ENCODE measurements at regions not wholly inside any gene's neighbourhood (a gene's known extent, or its start where the extent isn't known, plus 50 kb on each side); places are given as distances from the start of the nearest gene placed in this dataset.
A peak's percentile ranks its signal among the peaks of the same experiment; 100 is the strongest.

DNA sequence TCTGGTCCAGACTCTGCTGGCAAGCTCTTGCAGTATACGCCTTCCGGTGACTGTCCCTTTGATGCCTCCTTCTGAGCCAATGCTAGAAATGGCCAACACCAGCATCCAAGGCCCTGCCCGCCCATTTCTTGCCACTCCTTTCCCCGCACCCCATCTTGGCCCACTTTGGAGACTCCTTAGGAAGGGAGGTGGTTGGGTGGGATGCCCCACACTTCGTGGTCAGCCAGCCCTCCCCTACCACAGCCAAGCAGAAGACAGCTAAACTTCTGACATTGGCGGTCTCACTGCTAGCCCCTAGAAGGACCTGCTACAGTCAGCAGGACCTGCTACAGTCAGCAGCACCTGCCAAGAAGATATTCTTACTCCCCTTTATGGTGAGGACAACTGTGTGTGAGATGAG lies 73.5 kb upstream of the CLDN14 start:
- no peak for DNase-seq
- in situ Hi-C loops (cut with MboI; ENCODE audit: low pct_unique_long_range_greater_than_20kb, low sequenced_read_pairs) = no loop called here

DNA sequence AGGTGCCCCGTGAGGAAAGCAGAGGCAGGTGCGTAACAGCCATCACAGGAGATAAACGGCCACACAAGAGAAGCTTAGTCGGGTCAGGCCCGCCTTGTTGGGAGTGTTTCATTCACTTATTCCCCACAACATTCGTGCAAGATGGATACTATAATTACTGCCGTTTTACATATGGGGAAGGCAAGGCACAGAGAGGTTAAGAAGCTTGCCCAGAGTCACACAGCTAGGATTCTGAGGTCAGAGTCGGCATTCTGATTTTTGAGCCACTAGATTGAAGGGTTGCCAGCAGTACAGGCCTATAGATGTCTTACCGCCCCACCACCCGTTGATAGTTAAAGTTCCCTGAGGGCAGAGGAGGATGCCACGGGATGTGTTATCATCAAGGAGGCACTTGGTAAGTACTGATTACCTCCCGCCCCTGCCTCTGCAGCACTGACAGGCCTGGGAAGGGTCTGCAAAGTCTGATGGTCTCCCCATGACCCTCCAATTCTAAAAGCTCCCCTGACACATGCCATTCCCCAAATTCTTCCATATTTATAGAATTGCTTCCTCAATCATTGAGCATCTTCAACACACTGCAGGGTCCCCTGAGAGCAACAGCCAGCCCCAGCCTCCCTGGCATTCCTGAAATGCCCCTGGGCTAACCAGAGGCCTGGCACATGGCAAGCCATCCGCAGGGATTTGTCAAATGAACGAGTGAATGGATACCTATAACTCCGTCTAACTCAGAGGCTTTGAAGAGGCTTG lies 74.7 kb upstream of the CLDN14 start:
- in situ Hi-C loops (cut with MboI; ENCODE audit: low pct_unique_long_range_greater_than_20kb, low sequenced_read_pairs) = no loop called here
- no peak for DNase-seq

DNA sequence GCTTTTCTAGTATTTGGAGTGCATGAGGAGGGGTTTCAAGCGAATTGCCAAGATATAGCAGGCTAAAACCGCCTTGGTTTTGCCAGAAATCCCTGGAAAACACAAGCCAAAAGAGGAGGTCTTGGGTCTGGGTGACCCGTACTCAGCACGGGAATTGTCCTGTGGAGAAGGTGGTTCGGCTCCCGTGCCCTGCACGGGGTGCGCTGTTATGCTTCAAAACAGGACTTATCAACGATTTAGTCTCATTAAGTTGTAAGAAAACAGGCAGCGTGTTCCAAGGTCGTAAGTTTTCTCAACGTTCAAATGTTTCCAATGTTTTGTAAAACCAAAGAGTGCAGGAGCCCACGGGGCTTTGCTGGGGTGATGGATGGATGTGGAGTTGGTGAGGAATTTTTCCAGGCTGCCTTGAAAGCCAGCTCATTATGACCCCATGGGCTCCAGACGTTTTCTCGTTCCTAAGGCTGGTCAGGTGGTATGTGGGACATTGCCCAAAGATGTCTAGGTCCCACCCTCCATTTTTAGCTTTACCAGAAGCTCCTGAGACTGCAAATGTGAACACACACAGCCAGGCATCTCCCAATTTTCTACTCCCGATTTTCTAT lies 75.4 kb upstream of the CLDN14 start:
- DNase-seq = no peak
- in situ Hi-C loops (cut with MboI; ENCODE audit: low pct_unique_long_range_greater_than_20kb, low sequenced_read_pairs) = no loop called here

DNA sequence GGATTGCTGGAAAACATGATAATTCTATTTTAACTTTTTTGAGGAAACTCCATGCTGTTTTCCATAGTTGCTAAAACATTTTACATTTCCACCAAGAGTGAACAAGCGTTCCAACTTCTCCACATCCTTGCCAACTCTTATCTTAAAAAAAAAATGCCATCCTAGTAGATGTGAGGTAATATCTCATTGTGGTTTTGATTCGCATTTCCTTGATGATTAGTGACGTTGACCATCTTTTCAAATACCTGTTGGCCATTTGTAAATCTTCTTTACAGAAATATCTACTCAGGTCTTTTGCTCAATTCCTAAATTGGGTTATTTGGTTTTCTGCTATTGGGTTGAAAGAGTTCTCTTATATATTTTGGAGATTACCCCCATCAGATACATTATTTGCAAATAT lies 77.4 kb upstream of the CLDN14 start:
- no peak for DNase-seq
- in situ Hi-C loops (cut with MboI; ENCODE audit: low pct_unique_long_range_greater_than_20kb, low sequenced_read_pairs) = no loop called here

DNA sequence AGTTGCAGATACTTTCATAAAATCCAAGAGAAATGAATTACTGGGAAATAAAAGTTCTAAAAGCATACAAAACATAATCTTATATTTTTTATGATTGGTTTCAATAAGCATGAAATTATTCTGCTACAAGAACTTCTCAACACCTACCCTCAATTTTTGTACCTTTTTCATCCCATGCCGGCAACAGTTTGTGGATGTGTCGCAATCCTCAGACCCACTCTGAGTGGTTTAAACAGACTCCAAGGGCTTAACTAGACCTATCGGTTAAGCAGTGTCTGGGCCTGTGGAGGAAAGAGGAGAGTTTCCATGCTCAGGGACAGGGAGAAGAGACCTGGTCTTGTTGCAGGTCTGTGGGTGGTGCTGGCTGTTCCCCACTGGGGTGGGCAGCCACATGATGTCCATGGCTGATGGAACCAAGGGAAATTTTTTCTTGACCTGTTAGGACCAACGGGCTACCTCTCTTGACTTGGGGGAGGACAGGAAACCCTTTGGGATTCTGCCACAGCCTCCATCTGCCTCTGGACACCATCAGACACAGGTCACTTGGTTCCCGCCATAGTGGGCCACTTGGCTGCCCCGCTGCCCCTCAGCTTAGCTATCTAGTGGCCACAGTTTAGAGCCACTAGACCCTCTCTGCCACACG lies 81.1 kb upstream of the CLDN14 start:
- in situ Hi-C loops (cut with MboI; ENCODE audit: low pct_unique_long_range_greater_than_20kb, low sequenced_read_pairs) = no loop called here
- no peak for DNase-seq

DNA sequence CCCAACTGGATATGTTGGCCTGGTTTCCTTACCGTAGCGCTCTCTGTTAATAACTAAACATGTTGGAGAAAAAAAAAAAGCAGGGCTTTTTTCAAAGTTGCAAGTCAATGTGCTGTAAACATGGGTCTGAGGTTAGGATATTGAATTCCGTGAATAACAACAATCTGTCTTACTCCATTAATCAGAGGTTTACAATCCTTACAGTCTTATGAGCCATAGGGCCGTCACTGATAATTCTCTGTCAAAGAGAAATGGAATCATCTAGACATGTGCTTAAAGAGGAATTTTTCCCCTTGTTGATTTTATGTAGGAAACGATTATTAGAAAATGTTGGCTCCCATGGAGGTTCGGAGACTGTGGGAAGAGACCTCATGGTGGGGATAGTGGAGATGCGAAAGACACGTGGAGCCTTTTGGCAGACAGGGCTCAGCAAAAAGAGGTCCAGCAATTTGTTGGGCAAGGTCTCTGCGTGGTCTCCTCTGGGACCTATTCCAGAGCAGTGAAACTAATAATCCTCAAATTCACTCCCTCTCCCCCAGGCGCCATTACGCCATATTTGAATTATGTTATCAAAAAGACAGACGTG lies 83.5 kb upstream of the CLDN14 start:
- in situ Hi-C loops (cut with MboI; ENCODE audit: low pct_unique_long_range_greater_than_20kb, low sequenced_read_pairs) = no loop called here
- no peak for DNase-seq

DNA sequence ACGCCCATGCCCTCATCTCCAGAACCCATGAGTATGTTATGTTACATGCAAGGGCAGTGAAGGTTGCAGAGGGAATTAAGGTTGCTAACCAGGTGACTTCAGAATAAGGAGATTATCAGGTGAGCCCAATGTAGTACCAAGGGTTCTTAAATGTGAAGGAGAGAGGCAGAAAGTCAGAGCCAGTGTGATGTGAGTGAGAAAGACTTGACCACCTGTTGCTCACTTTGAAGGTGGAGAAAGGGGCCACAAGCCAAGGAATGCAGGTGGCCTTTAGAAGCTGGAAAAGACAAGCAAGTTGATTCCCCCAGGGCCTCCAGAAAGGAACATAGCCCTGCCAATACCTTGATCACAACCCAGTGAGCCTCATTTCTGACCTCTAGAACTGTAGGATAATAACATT lies 84.7 kb upstream of the CLDN14 start:
- in situ Hi-C loops (cut with MboI; ENCODE audit: low pct_unique_long_range_greater_than_20kb, low sequenced_read_pairs) = no loop called here
- no peak for DNase-seq

DNA sequence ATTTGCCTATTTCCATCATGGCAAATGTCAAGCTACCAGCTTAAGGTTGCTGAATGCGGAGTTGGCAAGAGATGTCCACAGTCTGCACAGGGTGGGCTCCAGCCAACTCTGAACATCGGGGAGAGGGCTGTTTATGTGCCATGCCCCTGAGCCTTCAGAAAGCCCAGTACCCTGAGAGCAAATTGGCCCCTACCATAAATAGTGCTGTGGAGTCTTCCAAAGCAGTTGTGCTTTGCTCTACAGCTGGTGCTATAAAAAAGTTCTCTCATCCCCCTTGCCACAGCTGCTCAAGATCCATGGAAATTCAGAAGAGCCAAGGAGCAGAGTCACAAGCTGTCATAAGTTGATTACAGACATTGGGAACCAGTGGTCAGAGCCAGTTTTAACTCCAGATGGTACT lies 85.6 kb upstream of the CLDN14 start:
- in situ Hi-C loops (cut with MboI; ENCODE audit: low pct_unique_long_range_greater_than_20kb, low sequenced_read_pairs) = no loop called here
- no peak for DNase-seq

DNA sequence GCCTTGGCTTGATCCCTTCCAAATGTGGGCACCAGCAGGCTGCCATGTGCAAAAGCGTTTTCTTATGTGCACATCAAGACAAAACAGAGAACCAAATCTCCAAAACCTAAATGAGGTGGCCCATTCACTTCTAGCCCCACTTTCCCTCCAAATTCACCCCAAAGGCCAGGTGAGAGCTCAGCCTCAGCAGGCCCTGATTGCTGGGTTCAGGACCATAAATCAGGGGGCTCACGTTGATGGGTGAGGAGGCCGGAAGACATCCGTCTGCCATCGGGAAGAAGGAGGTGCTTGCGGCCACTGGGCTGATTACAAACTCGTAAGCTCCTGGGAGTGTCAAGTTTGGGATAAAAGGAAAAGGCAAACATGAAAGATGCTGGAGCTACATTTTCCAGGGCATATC lies 86.7 kb upstream of the CLDN14 start:
- no peak for DNase-seq
- in situ Hi-C loops (cut with MboI; ENCODE audit: low pct_unique_long_range_greater_than_20kb, low sequenced_read_pairs) = no loop called here

DNA sequence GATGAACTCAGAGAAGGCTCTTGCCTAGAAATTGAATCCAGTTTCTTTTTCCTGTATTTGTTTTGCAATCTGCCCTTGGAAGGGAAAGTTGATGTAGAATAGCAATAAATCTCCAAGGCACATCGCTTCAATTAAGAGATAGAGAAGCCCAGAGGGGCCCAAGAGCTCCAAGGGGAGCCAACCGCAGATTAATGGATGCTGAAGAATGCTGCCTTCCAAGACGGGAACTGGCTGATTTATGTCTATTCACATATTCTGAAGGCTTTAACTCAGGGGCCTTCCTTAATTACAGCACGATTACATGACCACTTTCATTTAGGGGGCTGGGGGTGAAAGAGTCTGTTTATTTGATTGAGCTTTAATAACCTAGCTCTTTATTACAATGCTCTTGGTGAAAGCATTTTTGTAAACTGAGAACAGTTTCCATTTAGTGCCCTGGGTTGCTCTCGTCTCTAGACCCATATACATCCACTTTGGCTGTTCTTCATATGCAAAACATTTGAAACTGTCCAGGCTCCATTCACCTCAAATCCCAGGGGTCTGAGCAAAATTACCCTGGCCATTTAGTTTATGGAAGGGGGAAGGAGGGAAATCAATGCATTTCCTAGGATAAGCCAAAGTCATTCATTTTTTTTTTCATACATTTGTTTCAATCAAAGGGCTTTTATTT lies 87.4 kb upstream of the CLDN14 start:
- DNase-seq = no peak

DNA sequence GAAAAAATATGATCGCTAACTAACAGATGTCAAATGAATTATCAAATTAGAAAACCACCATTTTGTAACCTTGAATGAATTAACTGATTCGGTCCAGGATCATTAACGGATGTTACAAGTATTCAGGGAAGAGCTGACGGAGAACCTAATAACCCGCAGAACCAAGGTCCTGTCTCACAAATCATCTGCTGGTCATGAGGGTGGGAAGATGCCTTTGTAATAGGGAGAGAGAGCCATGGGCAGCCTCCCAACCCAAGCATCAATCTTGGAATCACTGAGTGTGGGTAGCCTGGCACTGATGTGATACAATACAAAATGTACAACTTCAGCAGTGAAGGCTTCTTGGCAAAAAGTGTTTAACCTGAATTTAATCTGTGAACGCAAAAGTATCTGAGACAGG lies 89.6 kb upstream of the CLDN14 start:
- no peak for DNase-seq
- in situ Hi-C loops (cut with MboI; ENCODE audit: low pct_unique_long_range_greater_than_20kb, low sequenced_read_pairs) = no loop called here

More for the DNA sequence above, 87.4 kb upstream of the CLDN14 start:
- in situ Hi-C loops (cut with MboI; ENCODE audit: low pct_unique_long_range_greater_than_20kb, low sequenced_read_pairs) = no loop called here

DNA sequence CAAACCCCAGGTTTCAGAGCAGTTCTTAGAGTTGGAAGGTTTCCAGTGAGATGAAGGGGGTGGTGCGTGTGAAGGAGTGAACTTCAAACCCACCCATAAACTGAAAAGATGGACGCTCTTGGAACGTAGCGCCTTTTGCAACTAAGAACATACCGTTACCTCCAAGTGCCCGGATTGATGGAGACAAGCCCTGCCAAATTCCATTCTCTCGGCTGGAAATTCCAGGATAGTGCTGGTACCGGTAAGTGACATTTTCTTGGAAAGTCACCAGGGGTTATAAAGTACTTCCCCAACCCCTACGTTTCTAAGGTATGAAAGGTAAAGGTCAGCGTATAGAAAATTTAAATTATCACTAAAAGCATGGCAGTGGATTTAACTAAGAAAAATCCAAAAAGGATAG lies 91.6 kb upstream of the CLDN14 start:
- in situ Hi-C loops (cut with MboI; ENCODE audit: low pct_unique_long_range_greater_than_20kb, low sequenced_read_pairs) = no loop called here
- no peak for DNase-seq

DNA sequence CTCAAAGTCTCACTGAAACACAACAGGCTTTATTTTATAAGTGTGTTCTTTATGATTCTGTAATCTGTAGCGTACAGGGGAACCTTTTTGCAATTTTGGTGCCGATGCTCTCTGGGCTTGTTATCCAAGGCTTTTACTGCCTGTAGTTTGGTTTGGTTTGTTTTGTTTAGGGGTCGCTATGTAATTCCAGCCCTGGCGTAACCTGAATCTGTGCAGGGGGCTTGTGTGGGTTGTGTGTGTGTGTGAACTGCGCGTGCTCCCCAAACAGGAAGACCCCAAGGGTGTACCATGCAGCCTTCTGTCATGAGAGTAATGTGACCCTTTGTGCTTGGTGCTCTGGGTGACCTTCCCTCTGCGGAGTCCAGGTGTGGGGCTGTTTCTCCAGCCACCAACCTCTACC lies 92.1 kb upstream of the CLDN14 start:
- in situ Hi-C loops (cut with MboI; ENCODE audit: low pct_unique_long_range_greater_than_20kb, low sequenced_read_pairs) = no loop called here
- no peak for DNase-seq

DNA sequence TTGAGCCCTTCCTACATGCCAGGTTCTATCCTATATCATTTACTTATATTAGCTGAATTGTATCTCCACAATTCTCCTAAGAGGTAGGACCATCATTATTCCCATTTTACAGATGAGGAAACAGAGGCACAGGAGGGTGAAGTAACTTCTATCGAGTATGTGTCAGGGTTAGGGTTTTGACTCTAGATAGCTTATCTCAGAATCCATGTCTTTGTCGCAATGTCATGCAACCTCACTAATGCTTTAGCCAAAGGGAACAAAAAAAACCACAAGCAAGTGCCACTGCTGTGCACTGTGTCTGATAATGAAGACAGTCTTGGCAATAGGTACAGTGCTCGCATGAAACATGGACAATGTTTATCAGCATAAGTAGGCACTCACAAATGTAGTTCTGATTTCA lies 95.4 kb upstream of the CLDN14 start:
- peak; percentile 16 for DNase-seq
- in situ Hi-C loops (cut with MboI; ENCODE audit: low pct_unique_long_range_greater_than_20kb, low sequenced_read_pairs) = no loop called here

DNA sequence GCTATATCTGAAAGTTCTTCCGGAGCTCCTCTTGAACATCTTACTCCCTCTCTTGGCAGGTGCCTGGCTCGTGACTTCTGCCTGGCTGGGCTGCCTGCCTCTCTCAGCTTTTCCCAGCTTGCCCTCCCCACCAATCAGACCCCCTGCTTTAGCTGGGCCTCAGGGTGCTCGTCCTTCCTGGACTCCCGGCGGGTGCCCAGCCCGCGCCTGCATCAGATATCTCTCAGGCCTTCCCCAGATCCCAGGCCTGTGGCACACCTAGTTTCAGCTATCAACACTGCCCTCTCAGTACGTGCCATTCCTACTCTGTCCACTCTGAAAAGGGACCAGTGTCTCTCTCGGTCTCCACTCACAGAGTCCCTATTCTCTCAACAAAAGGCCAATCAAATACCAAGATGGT lies 96.5 kb upstream of the CLDN14 start:
- DNase-seq = no peak
- in situ Hi-C loops (cut with MboI; ENCODE audit: low pct_unique_long_range_greater_than_20kb, low sequenced_read_pairs) = no loop called here

DNA sequence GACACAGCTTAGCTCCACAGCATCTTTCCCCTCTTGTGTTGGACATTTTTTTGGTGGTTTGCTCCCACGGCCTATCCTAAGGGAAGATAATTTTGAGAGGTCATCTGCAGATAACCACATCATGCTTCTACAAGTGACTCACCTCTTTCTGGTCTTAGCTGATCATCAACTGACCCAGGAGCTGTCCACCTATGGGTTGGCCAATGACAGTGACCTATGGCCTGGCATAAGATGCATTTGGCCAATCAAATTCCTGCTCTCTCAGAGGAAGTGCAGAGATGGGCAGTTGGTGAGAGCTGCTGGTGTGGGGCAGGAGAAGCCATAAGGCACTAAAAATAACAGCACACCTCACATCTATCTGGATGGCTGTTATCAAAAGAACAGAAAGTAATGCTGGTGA lies 100.0 kb upstream of the CLDN14 start:
- no peak for DNase-seq
- in situ Hi-C loops (cut with MboI; ENCODE audit: low pct_unique_long_range_greater_than_20kb, low sequenced_read_pairs) = no loop called here

DNA sequence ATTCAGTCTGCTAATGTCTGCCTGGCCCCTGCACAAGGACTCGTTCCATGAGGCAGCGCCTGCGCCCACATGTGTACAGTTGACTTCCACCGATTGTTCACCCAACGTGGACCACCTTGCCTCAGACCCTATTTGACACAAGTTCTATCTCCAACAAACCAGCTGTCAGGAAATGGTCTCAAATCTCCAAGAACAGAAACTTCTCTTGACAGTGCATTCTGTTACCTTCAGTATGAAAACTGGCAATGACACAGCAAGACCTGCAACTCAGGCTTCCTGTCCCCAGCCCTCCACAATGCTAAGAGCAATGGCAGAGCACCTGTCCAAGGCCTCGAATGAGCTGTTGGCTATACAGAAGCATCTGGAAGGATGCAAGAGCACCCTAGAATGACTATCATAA lies 102.3 kb upstream of the CLDN14 start:
- in situ Hi-C loops (cut with MboI; ENCODE audit: low pct_unique_long_range_greater_than_20kb, low sequenced_read_pairs) = no loop called here
- DNase-seq = no peak

DNA sequence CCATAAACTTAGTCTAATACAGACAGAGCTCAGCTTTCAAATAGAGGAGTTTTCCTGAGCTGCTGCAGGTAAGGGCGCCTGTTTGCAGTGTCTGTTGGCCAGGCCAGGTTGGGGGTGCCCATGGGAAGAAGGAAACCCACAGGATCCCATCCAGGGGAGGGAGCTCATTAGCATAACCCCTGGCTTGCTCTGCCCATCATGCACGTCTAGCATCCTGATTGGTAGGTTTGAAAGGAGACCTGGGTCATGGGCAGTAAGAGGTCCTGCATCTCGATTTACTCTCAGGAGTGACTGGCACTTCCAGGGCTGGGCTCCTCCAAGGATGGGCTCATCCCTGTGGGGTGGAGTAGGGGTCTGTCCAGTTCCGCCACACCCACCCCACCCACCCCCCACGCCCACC lies 103.7 kb upstream of the CLDN14 start:
- in situ Hi-C loops (cut with MboI; ENCODE audit: low pct_unique_long_range_greater_than_20kb, low sequenced_read_pairs) = no loop called here
- DNase-seq = no peak

DNA sequence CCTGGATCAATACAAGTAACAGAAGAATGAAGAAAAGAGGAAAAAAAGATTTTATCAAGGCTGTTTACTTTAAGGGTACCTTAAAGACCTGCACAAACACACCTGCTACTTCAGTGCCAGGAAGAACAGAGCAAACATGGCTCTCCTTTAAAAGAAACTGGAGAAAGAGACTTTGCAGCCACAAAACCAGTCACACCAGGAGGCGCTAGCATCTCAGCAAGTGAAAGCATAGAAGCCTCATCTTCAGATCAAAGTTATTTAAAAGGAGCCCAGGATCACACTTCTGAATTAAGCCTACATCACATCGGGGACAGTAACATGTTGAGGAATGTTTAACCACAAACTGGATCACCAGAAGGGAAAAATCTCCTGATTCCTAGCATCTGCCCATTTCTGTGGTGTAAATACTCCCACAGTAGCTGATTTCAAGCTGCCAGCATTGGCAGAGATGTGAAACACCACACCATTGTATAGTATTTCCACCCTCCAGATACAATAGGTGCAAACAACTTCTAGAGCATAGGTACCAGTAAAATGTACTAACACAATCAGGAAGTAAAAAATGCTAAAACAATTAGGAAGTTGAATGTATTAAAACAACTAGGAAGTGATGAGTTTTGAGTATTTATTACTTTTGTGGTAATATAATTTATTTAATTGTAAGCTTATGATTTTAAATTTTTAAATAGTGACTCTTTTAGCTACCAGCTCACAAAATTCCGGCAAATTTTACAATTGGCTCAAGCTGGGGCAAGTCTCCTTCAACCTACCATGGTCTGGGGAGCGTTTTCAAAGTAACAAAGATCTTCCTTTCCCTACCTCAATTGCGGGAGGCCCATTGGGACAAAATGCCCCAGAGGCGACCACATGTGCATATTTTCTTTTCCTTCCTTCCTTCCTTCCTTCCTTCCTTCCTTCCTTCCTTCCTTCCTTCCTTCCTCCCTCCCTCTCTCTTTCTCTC lies 105.3 kb upstream of the CLDN14 start:
- in situ Hi-C loops (cut with MboI; ENCODE audit: low pct_unique_long_range_greater_than_20kb, low sequenced_read_pairs) = no loop called here
- DNase-seq = peak; percentile 5
